NCI-H2227 (cell line): ENCODE measurements at regions not wholly inside any gene's neighbourhood (a gene's known extent, or its start where the extent isn't known, plus 50 kb on each side); places are given as distances from the start of the nearest gene placed in this dataset.
"Not testable (repeated sequence)": the region's sequence is repeated elsewhere in the genome, so short reads cannot be mapped to it uniquely, and the experiment has no call there.

Source experiments
- DNase-seq: peaks from one replicate; lab custom pipeline; 2025; ENCODE audit not compliant: unreplicated experiment; lab: John Stamatoyannopoulos, UW

DNA sequence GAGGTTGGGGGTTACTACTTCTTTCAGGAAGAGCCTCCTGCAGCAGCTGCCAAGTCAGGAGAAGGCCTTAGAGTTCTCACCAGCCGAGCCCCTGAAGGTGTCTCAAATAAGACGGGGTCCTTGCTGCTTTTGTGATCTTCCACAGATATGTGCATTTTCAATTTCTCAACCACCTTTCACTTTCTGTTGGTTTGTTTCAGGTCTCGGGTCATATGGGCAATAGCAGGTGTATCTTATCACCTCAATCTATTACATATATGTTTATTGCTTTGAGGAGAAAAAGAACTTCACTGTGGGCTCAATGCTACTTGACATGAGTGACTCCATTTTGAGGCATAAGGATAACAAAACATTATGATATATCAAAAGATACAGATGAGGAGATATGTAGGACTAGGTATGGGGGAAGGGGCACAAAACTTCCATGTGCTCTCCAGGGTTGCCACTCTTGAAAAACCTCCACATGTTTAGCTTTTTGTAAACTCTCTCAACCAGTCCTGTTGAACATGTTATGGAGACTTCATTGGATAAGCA is 1171.4 kb upstream of the ADGRL2 start:
- no peak for DNase-seq

DNA sequence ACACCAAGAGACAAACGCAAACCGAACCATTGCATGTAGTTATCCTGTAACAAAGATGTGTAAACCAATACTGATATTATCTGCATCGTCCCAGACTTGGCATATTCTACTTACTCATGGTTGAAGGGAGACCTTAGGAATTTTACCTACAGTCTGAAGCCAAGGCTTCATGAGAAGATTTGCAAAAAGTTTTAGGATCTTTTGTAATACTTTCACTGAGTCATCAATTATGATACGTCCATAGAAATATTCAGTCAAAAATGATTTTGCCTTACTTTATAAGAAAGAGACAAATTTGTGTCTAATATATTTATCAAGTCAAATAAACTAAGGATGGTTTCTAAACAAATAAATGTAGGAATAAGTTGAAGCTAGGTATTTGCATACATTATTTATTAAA is 1176.1 kb upstream of the ADGRL2 start:
- DNase-seq, result no peak

DNA sequence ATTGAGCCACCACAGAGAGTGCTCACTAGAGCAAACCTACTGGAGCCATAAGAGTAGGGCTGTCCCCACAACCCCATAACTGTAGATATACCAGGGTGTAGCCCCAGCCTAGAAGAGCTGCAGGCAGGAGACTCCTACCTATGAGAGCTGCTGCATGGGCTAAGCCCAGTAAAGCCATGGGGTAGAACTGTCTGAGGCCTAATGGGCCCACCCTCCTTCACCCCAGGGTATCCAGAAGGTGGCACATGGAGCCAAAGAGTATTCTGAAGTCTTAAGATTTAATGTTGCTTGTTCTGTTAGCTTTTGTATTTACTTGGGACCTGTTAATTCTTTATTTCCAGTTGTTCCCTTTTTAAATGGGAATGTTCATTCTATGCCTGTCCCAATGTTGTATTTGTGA is 1193.7 kb upstream of the ADGRL2 start:
- no peak for DNase-seq

DNA sequence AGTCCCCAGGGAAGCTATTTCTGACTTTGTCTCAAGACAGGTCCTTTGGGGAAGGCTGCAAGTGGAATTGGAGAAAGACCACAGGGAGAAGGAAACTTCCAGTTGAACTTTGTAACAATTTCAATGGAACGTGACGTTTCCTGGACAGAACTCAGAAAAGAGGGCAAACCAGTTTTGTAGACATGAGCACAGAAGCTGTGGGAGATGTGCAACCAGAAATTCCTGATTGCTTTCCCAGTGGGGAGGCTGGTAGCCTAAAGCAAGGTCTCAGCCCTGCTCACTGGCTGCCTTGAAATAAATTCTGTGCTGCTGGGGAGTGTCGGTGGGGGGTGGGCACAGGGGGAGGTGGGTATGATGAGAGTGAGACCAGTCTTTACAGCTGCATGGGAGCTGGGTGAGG is 1206.7 kb upstream of the ADGRL2 start:
- DNase-seq, result no peak

DNA sequence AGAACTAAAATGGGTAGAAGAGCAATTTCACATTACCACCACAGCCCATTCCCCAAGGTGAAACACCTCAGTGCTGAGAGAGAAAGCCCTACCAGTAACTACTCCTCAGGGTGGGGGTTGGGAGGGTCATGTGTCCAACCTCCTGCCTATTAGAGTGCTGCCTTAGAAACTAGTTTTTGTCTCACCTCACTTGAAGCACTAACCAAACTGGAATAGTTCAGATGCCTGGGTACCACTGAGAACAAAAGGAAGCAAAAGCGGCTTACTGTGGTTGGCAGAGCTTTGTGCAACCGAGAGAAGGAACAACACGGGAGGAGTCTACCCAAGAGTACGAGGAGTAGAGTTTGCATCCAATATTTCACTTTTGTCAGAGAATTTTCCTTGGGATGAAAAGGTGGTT is 1207.5 kb upstream of the ADGRL2 start:
- no peak for DNase-seq

DNA sequence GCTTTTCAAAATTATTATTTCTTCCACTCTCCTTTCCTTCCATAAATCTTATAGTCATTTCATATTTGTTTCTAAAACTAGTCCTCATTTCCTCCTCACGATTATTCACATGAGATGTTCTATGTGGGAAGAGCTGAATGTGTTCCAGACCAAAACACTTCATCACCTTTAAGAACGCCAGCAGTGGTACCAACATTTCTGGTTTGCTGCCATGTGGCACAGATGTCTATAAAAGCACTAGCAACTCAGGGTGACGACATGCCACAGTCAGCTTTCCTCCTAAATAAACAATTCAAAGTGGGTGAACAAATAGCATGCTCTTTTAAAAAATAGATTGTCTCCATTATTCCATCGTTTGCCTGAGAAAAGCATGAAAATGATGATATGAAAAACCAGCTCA is 1217.8 kb upstream of the ADGRL2 start:
- no peak for DNase-seq

DNA sequence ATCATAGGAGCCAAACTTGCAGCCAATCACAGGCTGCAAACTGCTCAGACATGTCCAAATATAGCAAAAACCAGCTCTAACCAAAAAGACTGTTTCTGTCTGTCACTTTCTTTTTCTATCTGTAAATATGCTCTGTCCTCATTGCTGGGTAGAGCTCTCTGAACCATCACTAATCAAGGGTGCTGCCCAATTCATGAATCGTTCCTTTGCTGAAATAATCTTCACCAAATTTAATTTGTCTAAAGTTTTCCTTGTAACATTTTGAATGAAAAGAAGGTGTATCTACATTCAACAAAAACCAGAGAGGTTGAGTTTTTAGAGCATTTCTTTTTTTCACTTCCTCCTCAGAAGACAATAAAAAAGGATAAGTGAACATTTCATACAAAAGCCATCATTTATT is 1221.7 kb upstream of the ADGRL2 start:
- no peak for DNase-seq

DNA sequence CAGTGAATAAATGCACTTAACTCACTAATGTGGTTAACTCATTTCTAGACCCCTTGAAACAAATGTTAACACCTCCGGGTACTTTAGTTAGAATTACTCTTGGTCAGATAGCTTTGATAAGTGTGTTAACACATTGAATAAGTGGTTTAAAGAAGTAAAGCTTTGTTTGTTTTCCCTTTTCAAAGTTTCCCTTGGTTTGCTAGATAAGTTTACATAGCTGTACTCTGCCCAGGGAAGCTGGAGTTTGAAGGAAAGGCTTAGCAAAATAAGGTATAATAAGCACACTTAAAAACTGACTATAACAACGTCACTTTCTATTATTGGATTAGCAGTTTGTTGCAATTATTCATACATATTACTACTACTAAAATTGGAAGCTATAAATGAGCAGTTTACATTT is 1233.9 kb upstream of the ADGRL2 start:
- no peak for DNase-seq

DNA sequence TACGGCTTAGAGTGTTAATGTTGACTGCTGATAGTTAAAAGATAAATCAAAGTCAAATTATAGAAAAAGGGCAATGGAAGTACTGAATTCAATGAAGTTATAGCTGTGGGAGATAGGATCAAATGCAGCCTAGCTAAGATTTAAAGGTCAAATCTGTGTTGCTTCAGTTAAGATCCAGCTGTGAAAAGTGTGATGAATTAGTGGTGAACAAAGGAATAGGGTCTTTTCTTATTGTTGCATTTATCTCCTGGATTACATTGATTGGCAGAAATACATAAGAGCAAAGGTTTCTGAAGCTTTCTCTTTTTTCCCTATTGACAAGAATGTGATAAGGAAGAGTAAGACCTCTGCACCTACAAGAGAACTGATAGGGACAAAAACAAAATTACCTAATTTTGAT is 1234.6 kb upstream of the ADGRL2 start:
- no peak for DNase-seq

DNA sequence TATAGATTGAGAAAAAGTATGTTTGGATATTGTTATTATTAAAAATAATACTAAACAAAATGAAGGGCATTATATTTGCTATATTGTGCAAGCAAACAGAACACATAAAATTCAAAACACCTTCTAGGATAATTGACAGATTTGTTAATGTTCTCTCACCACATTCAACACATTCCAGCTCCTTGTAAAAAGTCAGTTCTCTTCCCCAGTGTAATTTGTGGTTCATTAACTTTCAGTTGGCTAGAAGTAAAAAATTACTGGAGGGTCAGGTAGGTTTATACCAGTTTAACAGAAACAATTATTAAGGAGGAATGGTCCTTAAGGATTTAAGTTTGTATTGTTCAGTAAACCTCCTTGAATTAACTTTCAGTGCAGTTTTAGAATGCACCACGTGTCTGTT is 1235.3 kb upstream of the ADGRL2 start:
- no peak for DNase-seq

DNA sequence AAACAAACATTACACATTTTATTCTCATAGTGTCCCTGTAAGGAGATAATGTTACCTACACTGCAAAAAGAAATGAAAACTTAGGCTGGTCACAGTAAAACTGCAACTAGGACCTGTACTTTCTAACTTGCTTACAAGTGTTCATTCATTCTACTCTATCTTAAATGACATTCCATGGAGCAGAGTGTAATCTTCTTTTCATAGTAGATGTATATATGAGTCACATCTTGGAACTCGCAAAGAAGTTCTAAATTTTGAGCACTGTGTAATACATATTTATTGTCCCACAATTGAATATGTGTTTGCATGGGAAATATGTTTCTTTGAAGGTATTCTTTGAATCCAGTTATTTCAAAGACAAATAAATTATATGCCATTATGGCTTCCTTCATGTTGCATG is 1258.5 kb upstream of the ADGRL2 start:
- no peak for DNase-seq

DNA sequence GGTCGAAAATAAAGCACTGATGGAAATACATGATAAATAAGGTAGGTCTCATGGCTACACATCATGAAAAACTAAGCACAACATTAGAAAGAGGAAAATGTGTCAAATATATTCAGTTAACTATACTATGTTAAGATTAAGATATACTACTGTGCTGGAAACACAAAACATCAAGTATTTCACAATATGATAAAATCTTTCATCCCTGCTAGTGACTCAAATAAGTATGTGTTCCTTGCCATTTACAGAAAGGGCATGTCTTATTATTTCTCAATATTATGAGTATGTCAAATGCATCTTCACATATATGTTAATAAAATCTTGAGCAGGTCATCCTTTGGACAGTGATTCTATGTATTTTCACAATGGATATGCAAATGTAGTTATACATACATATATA is 1260.1 kb upstream of the ADGRL2 start:
- DNase-seq, result no peak

DNA sequence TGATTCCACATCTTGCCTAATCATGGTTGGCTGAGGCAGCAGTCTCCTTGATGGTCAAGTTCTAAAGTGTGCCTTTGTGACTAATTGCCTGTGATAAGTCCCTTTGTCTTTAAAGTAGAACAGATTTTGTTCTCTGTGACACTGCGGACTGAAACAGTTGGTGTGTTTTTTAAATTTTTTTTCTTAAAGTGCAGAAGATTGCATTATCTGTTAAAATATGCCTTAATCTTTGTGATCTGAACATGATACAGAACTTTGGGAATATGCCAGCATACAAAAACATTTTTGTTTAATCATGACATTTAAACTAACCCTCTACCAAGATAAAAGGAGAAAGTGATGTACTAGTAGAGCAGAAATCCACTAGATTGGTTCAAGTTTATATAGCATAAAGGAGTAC is 1260.6 kb upstream of the ADGRL2 start:
- DNase-seq, result no peak

DNA sequence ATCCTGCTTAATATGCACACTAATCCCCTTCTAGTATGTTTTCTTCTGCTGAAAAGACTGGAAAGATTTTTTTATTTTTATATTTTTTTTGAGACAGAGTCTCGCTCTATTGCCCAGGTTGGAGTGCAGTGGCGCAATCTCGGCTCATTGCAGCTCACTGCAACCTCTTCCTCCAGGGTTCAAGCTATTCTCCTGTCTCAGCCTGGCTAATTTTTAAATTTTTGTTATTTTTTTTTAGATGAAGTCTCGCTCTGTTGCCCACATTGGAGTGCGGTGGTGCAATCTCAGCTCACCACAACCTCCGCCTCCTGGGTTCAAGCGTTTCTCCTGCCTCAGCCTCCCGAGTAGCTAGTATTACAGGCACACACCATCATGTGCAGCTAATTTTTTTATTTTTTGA is 1261.4 kb upstream of the ADGRL2 start:
- not testable (repeated sequence) for DNase-seq

DNA sequence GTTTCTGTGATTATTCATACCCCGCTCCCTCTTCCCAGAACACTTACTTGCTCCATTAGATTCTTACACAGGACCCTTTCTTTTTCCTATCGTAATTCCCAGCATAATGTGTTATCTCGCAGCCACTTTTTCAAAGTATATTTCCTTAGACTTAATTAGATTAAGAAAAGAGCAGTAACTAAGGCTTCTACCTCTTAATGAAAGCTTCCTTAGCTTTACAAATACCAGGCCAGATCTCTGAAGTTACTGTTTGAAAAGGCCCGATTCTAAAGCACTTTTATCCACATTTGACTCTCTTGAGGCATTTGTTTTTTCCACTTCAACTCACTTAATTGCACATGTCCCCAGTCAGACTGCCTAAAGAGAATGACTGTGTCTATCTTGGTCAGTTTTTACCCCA is 1264.3 kb upstream of the ADGRL2 start:
- DNase-seq, result no peak

DNA sequence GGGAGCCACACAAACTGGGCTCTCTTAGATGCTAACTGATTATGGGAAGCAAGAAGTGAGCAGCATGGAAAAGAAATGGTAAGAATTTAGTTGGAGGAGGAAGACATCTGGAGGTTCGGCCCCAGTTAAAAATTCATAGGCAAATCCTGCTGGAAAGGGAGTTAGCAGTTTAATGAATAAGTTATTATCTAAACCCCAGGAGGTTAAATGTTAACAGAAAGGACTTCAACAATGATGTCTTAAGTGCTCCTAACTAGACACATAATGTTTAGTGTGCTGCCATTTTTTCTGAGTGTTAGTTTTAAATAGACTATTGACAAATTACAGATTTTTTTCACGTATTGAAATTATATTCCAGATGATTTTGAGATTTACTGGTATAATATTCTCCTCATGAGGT is 1265.3 kb upstream of the ADGRL2 start:
- DNase-seq, result no peak

DNA sequence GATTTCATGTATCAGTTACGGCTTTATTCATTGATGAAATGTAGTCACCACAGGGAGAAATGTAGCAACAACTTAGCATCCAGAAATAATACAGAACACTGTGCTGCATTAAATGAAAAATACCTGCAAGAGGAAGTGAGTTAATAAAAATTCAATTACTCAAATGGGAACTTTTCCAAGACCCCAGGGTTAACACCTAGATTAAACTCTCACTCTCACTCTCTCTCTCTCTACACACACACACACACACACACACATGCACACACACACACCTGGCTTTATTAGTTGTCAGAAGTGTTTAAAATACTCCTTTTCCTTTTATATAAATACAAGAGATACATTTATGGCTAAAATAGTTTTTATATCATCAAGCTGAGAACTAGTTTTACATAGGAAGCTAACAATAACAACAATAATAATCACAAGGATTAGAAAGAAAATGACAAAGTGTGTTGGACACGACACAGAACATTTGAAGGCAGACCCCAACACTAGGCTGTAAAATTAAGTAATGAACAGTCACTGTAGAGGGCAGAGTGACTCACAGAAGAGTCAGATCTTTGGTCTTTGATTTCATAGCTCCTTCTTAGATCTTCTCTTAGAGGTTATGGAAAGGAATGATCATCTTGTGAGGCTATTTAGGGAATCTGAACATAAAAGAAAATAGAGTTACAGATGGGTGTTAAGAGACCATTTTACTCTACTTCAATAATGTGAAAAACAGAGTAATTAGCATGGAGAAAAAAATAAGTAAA is 1266.0 kb upstream of the ADGRL2 start:
- no peak for DNase-seq

DNA sequence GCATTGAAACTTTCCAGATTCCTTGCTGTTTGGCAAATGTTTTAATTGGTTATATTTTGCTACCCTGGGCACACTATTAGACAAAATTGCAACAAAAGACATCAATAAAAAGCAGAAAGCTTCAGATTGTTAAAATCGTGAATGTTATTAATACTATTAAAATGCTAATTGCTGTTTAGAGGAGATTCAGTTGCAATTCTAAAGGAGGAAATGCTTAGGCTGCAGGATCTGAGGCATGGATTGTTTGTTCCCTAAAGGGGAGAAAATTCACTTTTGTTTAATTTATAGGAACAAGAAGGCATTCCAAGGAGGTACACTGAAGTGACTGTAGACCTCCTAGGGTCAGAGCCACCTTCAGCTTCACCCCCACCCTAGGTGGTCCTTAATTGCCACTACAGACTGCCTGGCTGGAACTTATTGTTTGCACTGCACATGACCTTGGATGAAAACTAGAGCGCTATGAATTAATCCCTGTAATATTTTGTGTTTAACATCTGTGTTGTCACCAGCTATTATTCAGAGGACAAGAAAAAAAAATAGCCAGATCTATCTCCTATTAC is 1266.9 kb upstream of the ADGRL2 start:
- no peak for DNase-seq

DNA sequence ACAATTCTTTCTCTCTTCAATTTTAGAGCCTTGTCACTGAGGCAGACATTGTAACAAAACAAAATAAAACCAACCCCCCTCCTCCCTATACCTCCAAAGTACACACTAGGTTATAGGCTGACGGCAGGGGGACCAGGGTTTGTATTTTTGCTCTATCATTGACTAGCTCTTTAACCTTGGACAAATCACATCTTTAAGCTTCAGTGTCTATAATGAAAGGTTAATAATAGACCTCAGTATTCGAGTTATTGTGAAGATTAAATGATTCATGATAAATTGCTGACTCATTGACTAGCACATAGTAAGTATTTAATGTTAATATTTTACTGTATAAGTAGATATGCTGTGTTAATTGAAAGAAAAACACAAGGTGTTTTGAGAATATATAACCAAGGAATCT is 1267.6 kb upstream of the ADGRL2 start:
- no peak for DNase-seq

DNA sequence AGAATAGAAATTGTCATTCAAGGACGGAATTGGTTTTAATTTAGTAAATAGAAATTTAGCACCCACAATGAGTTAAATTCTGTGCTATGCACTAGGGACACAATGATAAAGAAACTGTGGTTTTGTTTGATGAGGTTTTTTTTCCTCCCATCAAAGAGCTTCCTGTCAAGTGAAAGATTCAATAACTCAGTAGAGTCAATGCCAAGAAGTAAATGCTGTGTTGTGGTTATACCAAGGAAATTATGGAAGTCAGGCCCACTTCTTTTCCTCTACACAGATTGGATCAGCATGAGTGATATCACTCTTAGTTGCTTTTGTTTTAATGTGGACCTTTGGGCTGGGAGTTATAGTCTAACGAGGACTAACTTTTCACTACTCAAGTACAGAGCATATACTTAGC is 1269.6 kb upstream of the ADGRL2 start:
- DNase-seq, result no peak

DNA sequence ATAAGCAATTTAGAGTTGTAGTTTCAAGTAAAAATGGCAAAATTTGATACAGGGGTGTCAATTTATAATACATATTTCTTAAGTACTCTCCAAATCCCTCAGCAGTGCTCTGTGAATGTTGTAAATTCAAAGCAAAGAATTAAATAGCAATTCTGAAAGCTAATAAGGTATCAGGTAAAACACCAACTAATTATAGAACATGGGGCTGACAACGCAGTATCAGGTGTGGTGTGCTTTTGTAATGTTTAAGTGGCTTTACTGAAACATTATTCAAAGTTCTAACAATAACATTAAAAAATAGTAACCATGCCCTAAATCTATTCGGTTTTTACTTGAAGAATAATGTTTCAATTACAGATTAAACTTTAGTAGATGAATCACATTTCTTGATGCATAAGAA is 1271.2 kb upstream of the ADGRL2 start:
- no peak for DNase-seq

DNA sequence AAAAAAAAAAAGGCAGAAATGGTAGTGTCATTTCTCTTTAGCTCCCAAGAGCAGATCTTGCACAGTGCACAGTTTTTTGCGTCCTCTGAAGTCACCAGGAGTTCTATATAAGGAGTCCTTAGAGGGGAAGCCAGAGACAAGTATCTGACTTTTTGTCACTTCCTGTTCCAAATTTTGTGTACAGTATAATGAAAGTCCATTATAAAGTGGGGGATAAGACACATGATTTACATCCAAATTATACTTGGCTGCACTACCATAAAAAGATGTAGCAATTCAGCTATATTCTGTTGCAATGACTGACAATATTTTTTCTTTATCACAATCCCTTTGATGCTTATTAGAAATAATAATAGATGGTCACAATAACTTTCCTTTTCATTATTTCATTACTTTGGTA is 1276.9 kb upstream of the ADGRL2 start:
- no peak for DNase-seq

DNA sequence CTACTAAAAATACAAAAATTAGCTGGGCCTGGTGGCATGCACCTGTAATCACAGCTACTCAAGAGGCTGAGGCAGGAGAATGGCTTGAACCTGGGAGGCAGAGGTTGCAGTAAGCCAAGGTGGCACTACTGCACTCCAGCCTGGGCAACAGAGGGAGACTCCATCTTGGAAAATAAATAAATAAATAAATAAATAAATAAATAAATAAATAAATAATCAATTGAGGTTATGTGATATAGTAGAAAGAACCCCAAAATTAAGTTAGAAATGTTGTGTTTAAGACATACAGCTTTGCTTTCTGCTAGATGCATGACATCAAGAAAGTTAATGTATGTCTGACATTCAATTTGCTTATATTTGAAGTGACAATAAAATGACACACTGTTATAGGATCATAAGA is 1277.7 kb upstream of the ADGRL2 start:
- DNase-seq, result not testable (repeated sequence)
